Endothelial cell of umbilical vein (primary cell): ENCODE measurements at regions not wholly inside any gene's neighbourhood (a gene's known extent, or its start where the extent isn't known, plus 50 kb on each side); places are given as distances from the start of the nearest gene placed in this dataset.

Experiments
- BruUV-seq: library from RNA; stranded (reverse); fragments of 400-500 nt; replicated peaks from 2 replicates; lab custom pipeline; 2021; lab: Mats Ljungman, UMichigan
- CTCF ChIA-PET: fragments of 300-600, 350-600 bp; sonication (Branson Sonifier 250); formaldehyde crosslinking; loops from one replicate; lab custom pipeline; 2021; ENCODE audit warnings: antibody characterized with exemption, inconsistent platforms; lab: Charles Lee
- POLR2A ChIA-PET: fragments of 300-600, 350-600 bp; sonication (Branson Sonifier 250); formaldehyde crosslinking; loops from one replicate; lab custom pipeline; 2021; ENCODE audit warnings: antibody characterized with exemption, inconsistent platforms; lab: Charles Lee
- DNase-seq: peaks from one replicate; pipeline ENCODE4 v3.0.0-alpha.2; 2011; ENCODE audit warnings: low read depth, low spot score
- FAIRE-seq: peaks from 2 replicates; lab custom pipeline; 2011; peaks lifted over from hg19 to GRCh38; lab: Jason Lieb, UNC
- H2AFZ ChIP-seq: 2 replicates; pipeline ENCODE4 v1.6.0; 2012; ENCODE audit warnings: low read depth, low read length, control low read depth, inconsistent platforms
- H3K27ac ChIP-seq: 2 replicates; pipeline ENCODE4 v1.5.1; 2011; ENCODE audit warnings: low read depth, mild to moderate bottlenecking, control low read depth, low read length, moderate library complexity; ENCODE audit not compliant: insufficient read depth
- H3K27me3 ChIP-seq, 2 experiments: 2 replicates each; pipeline versions ENCODE4 v1.6.0 to v1.6.1; 2011; ENCODE audit warnings: low read length in 2 of 2, mixed read lengths in 1 of 2; ENCODE audit not compliant: control insufficient read depth in 2 of 2, insufficient read depth in 2 of 2
- H3K36me3 ChIP-seq, 2 experiments: 2 replicates in 1 of 2; 3 replicates in 1 of 2; pipeline ENCODE4 v1.5.1; 2011; ENCODE audit warnings: low read length in 2 of 2, mild to moderate bottlenecking in 1 of 2, moderate library complexity in 1 of 2; ENCODE audit not compliant: control insufficient read depth in 2 of 2, insufficient read depth in 2 of 2; ENCODE audit errors: extremely low read depth in 1 of 2
- H3K4me1 ChIP-seq: 3 replicates; pipeline ENCODE4 v1.5.1; 2011; ENCODE audit warnings: mild to moderate bottlenecking, low read length; ENCODE audit not compliant: control insufficient read depth, insufficient read depth; ENCODE audit errors: extremely low read depth
- H3K4me2 ChIP-seq: 2 replicates; pipeline ENCODE4 v1.6.1; 2011; ENCODE audit warnings: low read length, control low read depth, mixed read lengths; ENCODE audit not compliant: insufficient read depth
- H3K4me3 ChIP-seq, 3 experiments: fragments of 200-600 bp in 1 of 3; sonication (generic), shearing (Covaris generic) in 1 of 3; replicated peaks in 1 of 3; 2 replicates each; pipeline ENCODE4 v1.5.1; 2011 to 2016; ENCODE audit warnings: control low read depth in 3 of 3, low read length in 3 of 3, mild to moderate bottlenecking in 2 of 3, inconsistent platforms in 1 of 3, low read depth in 1 of 3, moderate library complexity in 1 of 3; ENCODE audit not compliant: insufficient read depth in 1 of 3
- H3K79me2 ChIP-seq: 2 replicates; pipeline ENCODE4 v1.6.0; 2012; ENCODE audit warnings: low read length, inconsistent platforms; ENCODE audit not compliant: control insufficient read depth, insufficient read depth
- H3K9ac ChIP-seq: replicated peaks from 2 replicates; pipeline ENCODE3; 2011; ENCODE audit warnings: low read length, control low read depth; ENCODE audit not compliant: insufficient read depth; ENCODE audit errors: extremely low read depth
- H3K9me1 ChIP-seq: replicated peaks from 3 replicates; pipeline ENCODE4 v1.6.0; 2011; ENCODE audit warnings: mild to moderate bottlenecking, low read length; ENCODE audit not compliant: control insufficient read depth, insufficient read depth; ENCODE audit errors: extremely low read depth
- H3K9me3 ChIP-seq: replicated peaks from 2 replicates; pipeline ENCODE4 v1.5.1; 2012; ENCODE audit warnings: low read length, inconsistent platforms; ENCODE audit not compliant: control insufficient read depth, insufficient read depth
- H4K20me1 ChIP-seq: replicated peaks from 2 replicates; pipeline ENCODE3; 2011; ENCODE audit warnings: mild to moderate bottlenecking, low read length; ENCODE audit not compliant: control insufficient read depth, insufficient read depth; ENCODE audit errors: extremely low read depth
- EZH2 ChIP-seq: IDR thresholded peaks from 2 replicates; pipeline ENCODE4 v1.6.1; 2012; ENCODE audit warnings: borderline replicate concordance, low read depth, mild to moderate bottlenecking, moderate library complexity, low read length, inconsistent platforms; ENCODE audit not compliant: severe bottlenecking
- FOS ChIP-seq: IDR thresholded peaks from 2 replicates; pipeline ENCODE4 v1.6.1; 2011; ENCODE audit warnings: mild to moderate bottlenecking, low read length, moderate library complexity, borderline replicate concordance; ENCODE audit not compliant: insufficient read depth
- GATA2 ChIP-seq: IDR thresholded peaks from 2 replicates; pipeline ENCODE4 v1.7.0; 2011; ENCODE audit warnings: low read depth, mild to moderate bottlenecking, moderate library complexity, mixed read lengths, low read length; ENCODE audit not compliant: insufficient read length, insufficient read depth
- JUN ChIP-seq: IDR thresholded peaks from 2 replicates; pipeline ENCODE4 v1.6.1; 2011; ENCODE audit warnings: borderline replicate concordance, low read depth; ENCODE audit not compliant: insufficient read length, insufficient read depth
- MYC ChIP-seq: IDR thresholded peaks from one replicate; pipeline ENCODE4 v1.6.1; 2011; ENCODE audit warnings: mild to moderate bottlenecking, low read depth, low read length
- POLR2A ChIP-seq: IDR thresholded peaks from 2 replicates; pipeline ENCODE4 v1.6.1; 2012; ENCODE audit warnings: low read depth, mild to moderate bottlenecking, control low read depth, low read length
- POLR2AphosphoS5 ChIP-seq: IDR thresholded peaks from 2 replicates; pipeline ENCODE4 v1.6.1; 2012; ENCODE audit warnings: low read depth, mild to moderate bottlenecking, control low read depth, low read length, moderate library complexity; ENCODE audit not compliant: insufficient read depth
- dilution Hi-C: fragments of 300-500 bp; cut with MboI; formaldehyde crosslinking; loops from one replicate; pipeline ENCODE4 v1.15.0; 2019; ENCODE audit warnings: low sequenced_read_pairs; ENCODE audit not compliant: extremely low pct_ligation_motif_present
- intact Hi-C: fragments of 100-400 bp; cut with micrococcal nuclease; formaldehyde crosslinking; loops from one replicate; pipeline ENCODE4 v1.10.0; 2022
- TF ChIP-seq, protein P1 (sequence below), 2 donors: IDR thresholded peaks; 1 replicate in 1 of 2; 2 replicates in 1 of 2; pipeline ENCODE4 v1.5.1; 2011; ENCODE audit warnings: low read length in 2 of 2, mild to moderate bottlenecking in 2 of 2, moderate library complexity in 2 of 2, control low read depth in 1 of 2, inconsistent platforms in 1 of 2, low read depth in 1 of 2; ENCODE audit not compliant: insufficient read depth in 1 of 2; ENCODE audit errors: extremely low read depth in 1 of 2
- TF ChIP-seq, protein P2 (sequence below): IDR thresholded peaks from 2 replicates; pipeline ENCODE4 v1.6.1; 2011; ENCODE audit not compliant: insufficient read depth, insufficient read length

DNA sequence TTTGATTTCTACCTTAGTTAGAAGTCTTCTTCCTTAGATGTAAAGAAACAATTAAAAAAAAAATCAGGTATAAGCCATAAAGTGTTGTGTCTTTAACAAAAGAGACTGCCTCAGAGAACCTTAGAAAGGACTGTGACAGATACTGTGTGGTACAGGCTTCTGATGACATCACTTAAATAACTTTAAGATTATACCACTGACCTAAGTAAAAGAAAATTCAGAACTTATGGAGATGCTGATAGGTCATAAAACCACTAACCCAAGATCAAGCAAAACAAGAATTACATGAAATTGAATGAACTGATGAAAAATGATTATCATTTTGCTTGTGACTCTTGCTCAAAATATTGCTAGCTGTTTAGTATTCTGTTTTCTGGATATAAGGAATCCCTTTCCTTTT lies 220.8 kb downstream of the NRIP1 start:
- Histone ChIP-seq H3K9ac (no peak overlapping the region), H3K9me3 (no peaks in the 10 kb centered on the region), H3K79me2 (no peaks in the 10 kb centered on the region), H2AFZ (no peak overlapping the region), H3K4me3 (no peak overlapping the region), H3K4me1 (no peaks in the 10 kb centered on the region), H3K36me3 (no peaks in the 10 kb centered on the region), H4K20me1 (no peaks in the 10 kb centered on the region), H3K27ac (no peak overlapping the region), H3K9me1 (no peaks in the 10 kb centered on the region), H3K27me3 (no peaks in the 10 kb centered on the region), H3K4me2 (no peak overlapping the region)
- intact Hi-C loops, result no loop called here
- ChIA-PET POLR2A (no interaction called here), CTCF (interaction anchor here (0.6 kb wide), 1 partner anchor 577 kb away, joined by 4 read pairs; no protein-coding TSS in a partner anchor)
- dilution Hi-C loops, result no loop called here
- FAIRE-seq (no peak), DNase-seq (no peak)
- TF ChIP-seq POLR2A, result no peak
- TF ChIP-seq, protein P1, sequence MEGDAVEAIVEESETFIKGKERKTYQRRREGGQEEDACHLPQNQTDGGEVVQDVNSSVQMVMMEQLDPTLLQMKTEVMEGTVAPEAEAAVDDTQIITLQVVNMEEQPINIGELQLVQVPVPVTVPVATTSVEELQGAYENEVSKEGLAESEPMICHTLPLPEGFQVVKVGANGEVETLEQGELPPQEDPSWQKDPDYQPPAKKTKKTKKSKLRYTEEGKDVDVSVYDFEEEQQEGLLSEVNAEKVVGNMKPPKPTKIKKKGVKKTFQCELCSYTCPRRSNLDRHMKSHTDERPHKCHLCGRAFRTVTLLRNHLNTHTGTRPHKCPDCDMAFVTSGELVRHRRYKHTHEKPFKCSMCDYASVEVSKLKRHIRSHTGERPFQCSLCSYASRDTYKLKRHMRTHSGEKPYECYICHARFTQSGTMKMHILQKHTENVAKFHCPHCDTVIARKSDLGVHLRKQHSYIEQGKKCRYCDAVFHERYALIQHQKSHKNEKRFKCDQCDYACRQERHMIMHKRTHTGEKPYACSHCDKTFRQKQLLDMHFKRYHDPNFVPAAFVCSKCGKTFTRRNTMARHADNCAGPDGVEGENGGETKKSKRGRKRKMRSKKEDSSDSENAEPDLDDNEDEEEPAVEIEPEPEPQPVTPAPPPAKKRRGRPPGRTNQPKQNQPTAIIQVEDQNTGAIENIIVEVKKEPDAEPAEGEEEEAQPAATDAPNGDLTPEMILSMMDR (IDR thresholded peaks at IDR 0.05; ENCODE audit: extremely low read depth in 1 of 2, insufficient read depth in 1 of 2, low read depth in 1 of 2, low read length in 2 of 2), result no peak
- no peak for TF ChIP-seq POLR2AphosphoS5
- no peak for TF ChIP-seq GATA2
- no peak for TF ChIP-seq JUN
- TF ChIP-seq EZH2, result no peak
- TF ChIP-seq FOS, result no peak
- TF ChIP-seq, protein P2, sequence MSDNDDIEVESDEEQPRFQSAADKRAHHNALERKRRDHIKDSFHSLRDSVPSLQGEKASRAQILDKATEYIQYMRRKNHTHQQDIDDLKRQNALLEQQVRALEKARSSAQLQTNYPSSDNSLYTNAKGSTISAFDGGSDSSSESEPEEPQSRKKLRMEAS, result no peak
- no peak for TF ChIP-seq MYC
- no TSS peak for BruUV-seq
